GM23248 (cell line): ENCODE measurements at regions not wholly inside any gene's neighbourhood (a gene's known extent, or its start where the extent isn't known, plus 50 kb on each side); places are given as distances from the start of the nearest gene placed in this dataset.

Experiments used
- EZH2 ChIP-seq: fragments of 200-600 bp; sonication (generic); IDR thresholded peaks from 2 replicates; pipeline ENCODE4 v1.6.1; 2018; ENCODE audit warnings: antibody characterized with exemption, mild to moderate bottlenecking; ENCODE audit not compliant: insufficient read depth, poor library complexity, severe bottlenecking
- EZH2phosphoT487 ChIP-seq: fragments of 200-600 bp; sonication (generic); IDR thresholded peaks from 2 replicates; pipeline ENCODE4 v1.6.1; 2018; ENCODE audit warnings: antibody characterized with exemption, moderate library complexity, mild to moderate bottlenecking, low read depth; ENCODE audit not compliant: insufficient read depth

- TF ChIP-seq EZH2 (no peak), EZH2phosphoT487 (no peak)
Measured at GRCh38 chr9:31719262-31719661, 665.2 kb upstream of the ACO1 start.
